NCI-H146 treated with DMSO at 0.1 percent for 48 hours (cell line): ENCODE measurements at regions not wholly inside any gene's neighbourhood (a gene's known extent, or its start where the extent isn't known, plus 50 kb on each side); places are given as distances from the start of the nearest gene placed in this dataset.
"Not testable (repeated sequence)": the region's sequence is repeated elsewhere in the genome, so short reads cannot be mapped to it uniquely, and the experiment has no call there.

ENCODE experiments used
- DNase-seq: peaks from one replicate; lab custom pipeline; 2025; ENCODE audit not compliant: unreplicated experiment; lab: John Stamatoyannopoulos, UW

DNA sequence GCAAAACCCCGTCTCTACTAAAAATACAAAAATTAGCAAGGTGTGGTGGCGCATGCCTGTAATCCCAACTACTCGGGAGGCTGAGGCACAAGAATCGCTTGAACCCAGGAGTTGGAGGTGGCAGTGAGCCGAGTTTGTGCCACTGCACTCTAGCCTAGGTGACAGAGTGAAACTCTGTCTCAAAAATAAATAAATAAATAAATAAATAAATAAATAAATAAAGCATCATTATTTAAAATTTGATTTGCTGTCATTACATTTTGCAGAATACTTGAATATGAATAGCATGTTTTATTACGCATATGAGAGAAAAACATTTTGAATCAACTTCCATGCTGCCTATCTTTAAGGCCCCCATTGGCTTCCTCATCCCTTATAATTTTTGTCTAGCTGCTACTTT is 53.4 kb upstream of the MED14 start:
- DNase-seq: not testable (repeated sequence)

DNA sequence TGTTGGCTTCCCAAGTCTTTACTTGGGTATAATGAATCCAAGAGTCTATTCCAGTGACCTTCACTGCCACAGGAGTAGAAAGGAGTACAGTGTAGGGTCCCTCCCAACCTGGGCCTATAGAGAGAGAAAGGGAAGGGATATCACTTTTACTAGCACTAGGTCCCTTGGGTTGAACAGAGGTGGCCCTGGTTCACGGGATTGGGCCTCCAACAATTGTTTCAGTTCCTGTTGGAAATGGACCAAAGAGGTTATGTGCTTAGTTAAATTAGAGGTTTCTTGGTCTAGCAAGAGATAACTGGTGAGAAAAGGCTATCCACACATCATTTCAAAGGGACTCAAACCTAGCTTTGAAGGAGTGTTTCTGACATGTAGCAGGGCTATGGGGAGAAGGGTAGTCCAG is 57.1 kb upstream of the MED14 start:
- DNase-seq: no peak

DNA sequence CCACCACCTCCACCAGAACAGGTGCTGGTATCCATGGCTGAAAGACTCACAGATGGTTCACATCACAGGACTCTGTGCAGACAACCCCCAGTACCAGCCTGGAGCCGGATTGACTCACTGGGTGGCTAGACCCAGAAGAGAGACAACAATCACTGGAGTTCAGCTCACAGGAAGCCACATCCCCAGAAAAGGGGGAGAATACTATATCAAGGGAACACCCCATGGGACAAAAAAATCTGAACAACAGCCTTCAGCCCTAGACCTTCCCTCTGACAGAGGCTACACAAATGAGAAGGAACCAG is 59.4 kb upstream of the MED14 start:
- DNase-seq: not testable (repeated sequence)

DNA sequence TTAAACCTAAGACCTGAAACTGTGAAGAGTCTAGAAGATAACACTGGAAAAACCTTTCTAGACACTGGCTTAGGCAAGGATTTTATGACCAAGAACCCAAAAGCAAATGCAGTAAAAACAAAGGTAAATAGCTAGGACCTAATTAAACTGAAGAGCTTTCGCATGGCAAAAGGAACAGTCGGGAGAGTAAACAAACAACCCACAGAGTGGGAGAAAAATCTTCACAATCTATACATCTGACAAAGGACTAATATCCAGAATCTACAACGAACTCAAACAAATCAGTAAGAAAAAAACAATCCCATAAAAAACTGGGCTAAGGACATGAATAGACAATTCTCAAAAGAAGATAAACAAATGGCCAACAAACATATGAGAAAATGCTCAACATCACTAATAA is 64.4 kb upstream of the MED14 start:
- not testable (repeated sequence) for DNase-seq

DNA sequence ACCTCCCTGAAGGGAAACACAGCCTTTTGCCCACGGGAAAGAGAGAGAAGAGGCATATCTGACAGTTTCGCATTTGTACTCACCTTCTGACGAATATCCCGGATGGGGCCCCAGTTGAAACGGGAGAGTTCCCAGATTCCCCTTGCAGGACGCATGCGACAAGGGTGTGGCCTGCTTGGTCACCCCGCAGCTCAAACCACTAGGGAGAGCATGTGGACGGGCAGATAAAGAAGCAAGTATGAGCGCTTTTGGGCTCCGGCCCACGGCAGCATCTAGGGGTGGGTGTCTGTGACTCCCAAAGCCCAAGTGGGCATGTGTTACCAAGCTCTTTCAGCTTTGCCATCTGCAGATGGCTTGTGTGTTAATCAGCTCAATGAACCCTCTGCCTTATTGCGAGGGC is 70.1 kb upstream of the MED14 start:
- no peak for DNase-seq

DNA sequence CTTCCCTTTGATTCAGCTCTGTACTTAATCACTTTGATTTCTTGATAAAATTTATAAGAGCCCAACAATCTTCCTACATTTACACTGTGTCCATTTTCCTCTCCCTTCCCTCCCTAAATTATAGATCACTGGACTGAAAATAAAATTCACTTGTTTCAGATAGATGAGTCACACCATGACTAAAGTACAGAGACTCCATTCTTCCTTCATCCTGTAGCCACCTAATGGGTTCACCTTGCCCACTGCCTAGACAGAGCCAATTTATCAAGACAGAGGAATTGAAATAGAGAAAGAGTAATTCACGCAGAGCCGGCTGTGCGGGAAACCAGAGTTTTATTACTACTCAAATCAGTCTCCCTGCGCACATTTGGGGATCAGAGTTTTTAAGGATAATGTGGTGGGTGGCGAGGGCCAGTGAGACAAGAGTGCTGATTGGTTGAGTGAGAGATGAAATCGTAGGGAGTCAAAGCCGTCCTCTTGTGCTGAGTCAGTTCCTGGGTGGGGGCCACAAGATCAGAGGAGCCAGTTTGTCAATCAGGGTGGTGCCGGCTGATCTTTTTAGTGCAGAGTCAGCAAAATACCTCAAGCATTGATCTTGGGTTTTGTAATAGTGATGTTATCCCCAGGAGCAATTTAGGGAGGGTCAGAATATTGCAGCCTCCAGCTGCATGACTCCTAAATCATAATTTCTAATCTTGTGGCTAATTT is 71.3 kb upstream of the MED14 start:
- no peak for DNase-seq

DNA sequence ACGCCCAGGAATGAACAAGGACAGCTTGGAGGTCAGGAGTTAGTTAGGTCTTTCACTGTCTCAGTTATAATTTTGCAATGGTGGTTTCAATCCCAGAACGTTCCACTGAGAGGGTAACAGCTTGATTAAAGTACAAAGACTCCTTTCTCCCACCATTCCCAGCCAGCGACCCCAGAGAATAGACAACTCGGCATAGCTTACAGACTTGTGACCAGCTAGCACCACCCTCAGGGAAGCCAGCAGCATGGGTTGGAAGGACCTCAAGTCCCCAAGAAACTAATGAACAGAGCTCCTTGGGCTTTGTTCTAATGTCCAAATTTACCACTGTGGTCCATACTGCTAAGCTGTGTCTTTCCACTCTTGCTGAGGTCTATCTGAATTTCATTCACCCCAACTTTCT is 72.0 kb upstream of the MED14 start:
- DNase-seq: no peak

DNA sequence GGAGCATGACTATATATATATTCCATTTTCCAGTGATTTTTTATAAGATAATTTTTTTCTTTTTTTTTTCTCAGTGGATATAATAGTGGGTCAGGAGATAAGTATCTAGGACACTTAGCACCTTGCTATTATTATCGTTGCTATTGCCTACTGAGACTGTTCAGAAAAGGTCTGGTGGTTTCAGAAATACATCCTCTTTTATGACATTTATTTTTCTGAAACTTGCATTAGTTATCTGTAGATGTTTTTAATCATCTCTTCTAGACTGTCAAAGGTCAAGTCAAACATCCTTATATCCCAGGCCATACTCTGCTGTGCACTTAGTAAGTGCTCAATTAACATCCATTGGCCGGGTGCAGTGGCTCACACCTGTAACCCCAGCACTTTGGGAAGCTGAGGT is 72.9 kb upstream of the MED14 start:
- no peak for DNase-seq

DNA sequence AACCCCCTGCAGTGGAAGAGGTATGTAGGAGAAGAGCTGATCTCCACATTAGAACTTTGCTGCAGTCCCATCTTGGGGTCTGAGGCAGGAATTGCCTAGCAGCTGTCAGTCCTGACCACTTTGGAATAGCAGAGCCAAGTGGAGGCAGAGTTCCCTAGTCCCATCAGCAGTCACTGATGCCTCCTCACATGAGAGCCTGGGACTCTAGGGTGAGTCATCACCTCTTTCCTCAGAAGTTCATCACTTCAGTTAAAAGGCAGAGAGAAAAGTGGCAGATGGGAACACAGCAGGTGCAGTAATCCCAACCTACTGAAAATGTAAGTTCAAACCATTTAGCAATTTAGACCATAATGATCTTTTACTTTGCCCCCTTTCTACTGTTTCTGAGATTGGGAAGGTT is 73.9 kb upstream of the MED14 start:
- DNase-seq: no peak

DNA sequence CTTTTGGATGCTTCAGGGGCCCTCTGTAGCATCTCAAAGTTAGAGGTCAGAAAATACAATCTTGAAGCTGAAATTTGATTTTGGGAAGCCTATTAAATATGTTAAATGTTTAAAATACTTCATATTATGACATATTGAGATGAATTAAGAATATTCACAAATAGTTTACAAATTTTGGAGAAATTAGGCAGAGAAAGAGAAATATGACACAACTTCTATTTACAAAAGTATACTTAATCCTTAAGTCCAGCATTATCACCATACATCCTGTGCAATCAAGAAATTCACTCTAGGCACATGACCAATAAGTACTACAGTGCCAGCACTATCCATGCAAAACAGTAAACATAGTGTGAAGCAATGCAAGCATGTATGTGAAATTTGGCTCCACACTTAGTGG is 79.7 kb upstream of the MED14 start:
- not testable (repeated sequence) for DNase-seq

DNA sequence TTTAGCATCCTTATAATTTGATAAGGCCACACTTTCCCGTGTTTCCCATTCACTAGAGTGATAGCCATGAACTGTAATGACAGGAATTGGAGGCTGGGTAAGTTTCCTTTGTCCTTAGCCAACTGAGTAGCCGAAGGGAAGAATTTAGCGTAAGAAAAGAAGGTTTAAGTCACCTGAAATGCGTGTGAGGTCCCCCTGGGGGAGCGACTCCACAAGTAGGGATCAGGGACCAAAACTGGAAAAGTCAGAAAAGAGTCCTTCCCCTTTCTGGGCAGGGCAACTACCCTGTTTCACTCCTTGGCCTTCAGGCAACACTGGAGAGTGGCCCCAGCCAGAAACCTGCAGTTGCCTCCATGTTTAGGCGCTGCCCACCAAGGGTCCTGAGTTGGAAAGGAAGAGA is 81.6 kb upstream of the MED14 start:
- no peak for DNase-seq

DNA sequence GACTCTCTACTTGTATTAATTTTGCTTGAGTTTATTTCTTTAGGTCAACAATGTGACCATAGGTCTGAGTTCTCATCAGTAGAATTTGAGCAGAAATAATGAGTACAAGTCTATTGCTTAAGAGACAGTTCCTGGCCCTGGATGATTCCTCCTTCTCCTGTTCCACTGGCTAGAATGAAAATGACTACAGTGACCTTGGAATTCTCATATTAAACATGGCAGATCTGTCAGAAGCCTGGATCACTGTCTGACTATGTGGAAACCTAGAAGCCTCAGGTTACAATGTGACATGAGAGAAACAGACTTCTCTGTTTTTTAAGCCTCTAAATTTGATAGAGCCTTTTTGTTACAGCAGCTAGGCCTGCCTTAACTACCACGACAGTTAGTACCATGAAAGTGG is 82.9 kb upstream of the MED14 start:
- DNase-seq: no peak

DNA sequence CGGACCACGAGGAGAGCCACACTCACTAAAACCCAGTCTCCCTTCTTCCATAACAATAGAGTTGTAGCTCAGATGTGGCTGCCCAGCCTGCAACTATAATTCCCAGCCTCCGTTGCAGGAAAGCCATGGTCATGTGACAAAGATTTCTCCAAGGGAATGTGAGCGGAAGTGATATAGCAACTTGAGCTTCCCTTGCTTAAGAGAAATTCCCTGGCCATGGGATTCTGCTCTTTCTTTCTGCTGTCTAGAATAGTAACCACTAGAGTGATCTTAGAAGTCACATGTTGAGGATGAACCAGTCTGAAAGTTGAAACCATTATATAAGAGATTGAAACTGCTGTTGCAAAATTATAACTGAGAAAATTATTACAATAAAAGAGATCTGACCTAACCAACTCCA is 86.4 kb upstream of the MED14 start:
- no peak for DNase-seq

DNA sequence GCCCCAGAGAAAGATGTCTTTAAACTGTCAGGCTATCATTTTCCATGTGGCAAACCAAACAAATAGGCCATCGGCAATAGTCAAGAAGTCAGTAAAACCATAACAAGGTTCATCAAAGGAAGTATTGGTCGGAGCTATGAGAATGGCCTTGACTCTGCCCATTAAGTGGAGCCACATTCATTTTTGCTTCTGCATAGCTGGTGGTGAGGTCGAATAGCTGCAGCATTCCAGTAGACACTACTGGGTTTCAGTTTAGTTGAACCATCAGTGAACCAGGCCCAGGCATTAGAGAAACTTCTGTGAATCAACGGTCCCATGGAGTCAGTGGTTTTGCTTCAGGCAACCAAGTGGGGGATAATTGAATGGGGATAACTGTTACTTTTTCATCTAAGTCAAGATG is 92.0 kb upstream of the MED14 start:
- DNase-seq: no peak

DNA sequence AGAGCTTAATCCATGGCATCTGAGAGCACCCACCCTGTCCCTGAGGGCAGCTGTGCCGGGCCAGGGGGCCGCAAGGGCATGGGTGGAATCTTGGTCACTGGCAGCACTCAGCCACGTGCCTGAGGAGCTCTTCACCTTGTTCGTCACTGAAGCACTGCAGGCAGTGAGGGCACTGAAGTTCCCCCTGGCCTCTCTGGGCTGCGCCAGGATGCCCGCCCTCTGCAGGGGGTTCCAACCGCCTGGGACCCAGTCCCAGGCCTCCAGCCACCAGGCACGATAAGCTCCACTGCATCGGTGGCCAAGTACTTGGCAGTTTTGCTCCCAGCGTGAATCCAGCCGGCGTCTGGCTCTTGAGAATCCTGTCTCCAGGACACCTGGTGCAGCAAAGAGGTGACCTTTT is 96.4 kb upstream of the MED14 start:
- DNase-seq: no peak

DNA sequence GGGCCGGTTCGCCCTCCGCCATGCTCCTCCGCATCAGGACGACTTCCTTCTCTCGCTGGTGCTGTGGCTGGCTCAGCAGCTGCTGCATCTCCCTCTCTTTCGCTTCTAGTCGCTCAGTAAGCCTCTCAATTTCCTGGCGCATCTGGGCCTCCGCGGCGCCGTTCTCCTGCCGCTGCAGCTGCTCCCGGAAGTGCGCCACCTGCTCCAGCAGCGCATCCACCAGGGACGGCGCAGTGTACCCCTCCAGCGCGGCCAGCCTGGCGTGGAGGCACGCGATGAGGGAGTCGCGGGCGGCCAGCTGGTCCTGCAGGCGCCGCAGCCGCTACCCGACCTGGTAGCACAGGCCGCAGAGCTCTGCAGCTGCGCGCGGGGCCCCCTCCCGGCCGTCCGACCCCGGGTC is 97.4 kb upstream of the MED14 start:
- no peak for DNase-seq

DNA sequence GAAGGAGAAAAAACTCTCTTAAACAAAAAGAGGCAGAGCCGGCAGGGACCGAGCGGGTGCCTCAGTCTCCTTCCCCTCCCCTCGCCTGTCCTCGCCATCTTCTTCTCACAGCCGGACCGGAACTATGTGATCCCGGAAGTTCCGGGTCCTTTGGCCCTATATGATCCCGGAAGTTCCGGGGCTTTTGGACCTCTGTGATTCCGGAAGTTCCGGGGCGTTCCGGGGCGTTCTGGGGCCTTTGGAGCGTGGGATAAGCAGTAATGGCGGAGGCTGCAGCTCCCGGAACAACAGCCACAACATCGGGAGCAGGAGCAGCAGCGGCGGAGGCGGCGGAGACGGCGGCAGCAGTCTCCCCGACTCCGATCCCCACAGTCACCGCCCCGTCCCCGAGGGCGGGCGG is 98.9 kb upstream of the MED14 start:
- no peak for DNase-seq

DNA sequence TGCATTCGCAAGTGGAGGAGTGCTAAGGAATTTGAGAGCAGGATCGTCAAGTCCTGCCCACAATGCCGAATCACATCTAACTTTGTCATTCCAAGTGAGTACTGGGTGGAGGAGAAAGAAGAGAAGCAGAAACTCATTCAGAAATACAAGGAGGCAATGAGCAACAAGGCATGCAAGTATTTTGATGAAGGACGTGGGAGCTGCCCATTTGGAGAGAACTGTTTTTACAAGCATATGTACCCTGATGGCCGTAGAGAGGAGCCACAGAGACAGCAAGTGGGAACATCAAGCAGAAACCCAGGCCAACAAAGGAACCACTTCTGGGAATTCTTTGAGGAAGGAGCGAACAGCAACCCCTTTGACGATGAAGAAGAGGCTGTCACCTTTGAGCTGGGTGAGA is 100.2 kb upstream of the MED14 start:
- no peak for DNase-seq

DNA sequence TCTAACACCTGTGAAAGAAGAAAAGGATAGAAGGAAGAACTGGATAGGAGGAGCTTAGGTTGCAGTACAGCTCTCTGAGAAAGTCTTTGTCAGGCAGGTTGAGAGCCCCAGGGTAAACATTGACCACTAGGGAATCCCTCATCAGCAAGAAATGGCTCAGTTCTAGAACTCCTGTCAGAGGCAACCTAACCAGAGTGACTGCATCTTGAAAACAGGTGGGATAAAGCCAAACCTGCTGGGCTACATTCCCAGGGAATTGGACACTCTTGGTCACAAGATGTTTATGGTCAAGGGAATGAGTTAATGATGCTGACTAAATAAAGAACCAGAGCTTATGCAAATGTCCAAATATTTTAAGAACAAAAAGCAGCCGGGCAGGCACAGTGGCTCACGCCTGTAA is 108.3 kb upstream of the MED14 start:
- DNase-seq: no peak

DNA sequence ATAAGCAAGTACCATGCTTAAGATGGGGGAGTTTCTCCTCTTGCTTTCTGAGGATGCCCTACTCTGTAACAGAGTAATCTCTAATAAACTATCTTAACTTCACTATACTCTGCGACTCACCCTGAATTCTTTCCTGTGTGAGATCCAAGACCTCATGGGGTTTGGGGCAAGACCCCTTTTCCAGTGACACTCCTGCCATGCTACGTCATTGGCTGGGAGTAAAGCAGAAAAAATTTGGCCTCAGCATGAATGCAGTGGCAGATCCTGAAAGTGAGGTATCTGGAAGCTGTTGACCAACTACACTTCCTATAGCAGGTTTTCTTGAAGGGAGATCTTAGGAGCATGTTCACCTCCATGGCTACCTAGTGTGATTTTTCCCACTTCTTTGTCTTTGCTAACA is 109.1 kb upstream of the MED14 start:
- DNase-seq: no peak

DNA sequence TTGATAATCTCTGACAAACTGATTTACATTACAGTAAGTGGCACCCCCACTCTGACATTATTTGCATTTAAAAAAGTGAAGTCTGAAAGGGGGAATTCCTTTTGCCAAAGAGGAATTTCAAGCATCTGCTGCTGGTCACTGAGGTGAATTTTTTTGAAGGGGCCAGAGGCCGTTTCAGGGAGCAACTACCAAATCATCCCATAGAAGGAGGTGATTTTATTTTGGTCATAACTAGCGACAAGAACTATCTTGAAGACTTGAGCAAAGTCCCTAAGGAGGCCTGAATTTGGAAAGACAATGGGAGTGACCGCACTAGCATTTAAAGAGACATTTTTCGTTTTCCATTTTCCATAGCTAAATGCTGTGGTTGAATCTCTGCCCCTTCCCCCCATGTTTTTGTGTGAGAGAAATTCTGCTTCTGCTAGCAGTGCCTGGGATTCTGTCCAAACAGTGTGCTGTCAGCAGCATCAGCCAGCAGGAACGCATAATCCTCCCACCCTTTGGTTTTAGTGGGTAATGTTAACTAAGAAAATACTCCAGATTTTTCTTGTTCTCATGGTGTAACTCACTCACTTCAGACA is 110.1 kb upstream of the MED14 start:
- no peak for DNase-seq

DNA sequence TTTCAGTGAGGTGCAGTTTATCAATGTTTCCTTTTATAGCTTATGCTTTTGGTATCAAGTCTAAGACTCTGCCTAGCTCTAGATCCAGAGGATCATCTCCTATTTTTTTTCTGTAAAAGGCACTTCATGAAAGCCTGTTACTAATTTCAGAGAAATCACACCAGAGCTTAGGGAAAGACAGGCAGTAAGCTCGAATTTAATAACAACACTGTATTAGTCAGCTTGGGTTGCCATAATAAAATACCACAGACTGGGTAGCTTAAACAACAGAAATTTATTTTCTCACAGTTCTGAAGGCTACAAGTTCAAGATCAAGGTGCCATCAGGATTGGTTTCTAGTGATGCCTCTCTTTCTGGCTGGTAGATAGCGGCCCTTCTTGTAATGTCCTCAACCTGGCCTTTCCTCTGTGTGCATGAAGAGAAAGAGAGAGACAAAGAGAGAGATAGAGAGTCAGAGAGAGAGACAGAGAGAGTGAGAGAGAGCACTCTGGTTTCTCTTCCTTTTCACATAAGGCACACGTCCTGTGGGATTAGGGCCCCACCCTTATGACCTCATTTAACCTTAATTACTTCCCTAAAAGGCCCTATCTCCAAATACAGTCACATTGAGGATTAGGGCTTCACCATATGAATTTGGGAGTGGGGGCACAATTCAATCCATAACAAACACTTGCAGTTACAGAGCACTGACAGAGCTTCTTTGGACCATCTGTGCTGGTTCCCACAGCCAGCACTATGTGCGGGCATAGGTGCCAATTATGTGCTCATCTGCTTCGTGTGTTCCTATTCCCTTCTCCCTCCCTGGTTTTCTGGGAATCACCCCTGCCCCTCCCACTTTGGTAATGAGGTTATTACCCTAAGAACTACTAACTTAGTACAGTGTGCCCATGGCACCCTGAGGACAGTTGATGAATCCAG is 114.8 kb upstream of the MED14 start:
- no peak for DNase-seq
